H1 (cell line): ENCODE measurements at regions not wholly inside any gene's neighbourhood (a gene's known extent, or its start where the extent isn't known, plus 50 kb on each side); places are given as distances from the start of the nearest gene placed in this dataset.

Experiments used
- CTCF ChIA-PET: fragments of 300-600 bp; sonication (Branson Sonifier 250); formaldehyde crosslinking; loops from one replicate; lab custom pipeline; 2021; ENCODE audit not compliant: partially characterized antibody; lab: Charles Lee
- POLR2A ChIA-PET: fragments of 300-600 bp; sonication (Branson Sonifier 250); formaldehyde crosslinking; loops from one replicate; lab custom pipeline; 2021; ENCODE audit warnings: inconsistent platforms; ENCODE audit not compliant: partially characterized antibody; lab: Charles Lee
- DNase-seq, 2 experiments: peaks; one replicate each; pipeline versions ENCODE4 v3.0.0 to v3.0.0-alpha.2; 2010 to 2022; ENCODE audit warnings: low spot score in 2 of 2, low read depth in 1 of 2, mixed read lengths in 1 of 2
- FAIRE-seq: peaks from 2 replicates; lab custom pipeline; 2011; peaks lifted over from hg19 to GRCh38; lab: Jason Lieb, UNC
- H2AFZ ChIP-seq: 2 replicates; pipeline ENCODE4 v1.8.1; 2012; ENCODE audit warnings: low read length, inconsistent platforms
- H2AK5ac ChIP-seq: 2 replicates; pipeline ENCODE4 v1.6.1; 2013; ENCODE audit warnings: low read depth, low read length
- H2BK120ac ChIP-seq: replicated peaks from 2 replicates; pipeline ENCODE3; 2013; ENCODE audit warnings: low read depth, low read length, inconsistent platforms
- H2BK12ac ChIP-seq: 2 replicates; pipeline ENCODE4 v1.6.1; 2013; ENCODE audit warnings: low read depth, low read length
- H2BK15ac ChIP-seq: 2 replicates; pipeline ENCODE4 v1.6.1; 2013; ENCODE audit warnings: low read length
- H2BK20ac ChIP-seq: 2 replicates; pipeline ENCODE4 v1.6.1; 2013; ENCODE audit warnings: low read length
- H2BK5ac ChIP-seq: 2 replicates; pipeline ENCODE4 v1.6.1; 2013; ENCODE audit warnings: low read depth, low read length
- H3K14ac ChIP-seq: 2 replicates; pipeline ENCODE4 v1.6.1; 2013; ENCODE audit warnings: inconsistent platforms; ENCODE audit not compliant: insufficient read length
- H3K18ac ChIP-seq: 2 replicates; pipeline ENCODE4 v1.6.1; 2013; ENCODE audit warnings: low read length; ENCODE audit errors: extremely low read depth
- H3K23ac ChIP-seq: 2 replicates; pipeline ENCODE4 v1.6.1; 2013; ENCODE audit warnings: inconsistent platforms; ENCODE audit not compliant: insufficient read length
- H3K23me2 ChIP-seq: 2 replicates; pipeline ENCODE4 v1.6.1; 2013; ENCODE audit warnings: low read depth, low read length
- H3K27ac ChIP-seq: 2 replicates; pipeline ENCODE4 v1.6.1; 2011; ENCODE audit warnings: low read depth, low read length, inconsistent platforms
- H3K27me3 ChIP-seq, 4 experiments: replicated peaks in 1 of 4; 1 replicate in 1 of 4; 2 replicates in 3 of 4; pipeline versions ENCODE4 v1.6.1 to v1.8.1; 2011 to 2013; ENCODE audit warnings: low read length in 3 of 4, mild to moderate bottlenecking in 3 of 4, inconsistent platforms in 2 of 4, mixed read lengths in 2 of 4, moderate library complexity in 1 of 4; ENCODE audit not compliant: control insufficient read depth in 3 of 4, insufficient read depth in 3 of 4; ENCODE audit errors: extremely low read depth in 1 of 4
- H3K36me3 ChIP-seq, 4 experiments: 2 replicates each; pipeline versions ENCODE4 v1.6.1 to v1.8.1; 2011 to 2013; ENCODE audit warnings: mild to moderate bottlenecking in 4 of 4, low read length in 3 of 4, moderate library complexity in 2 of 4, control low read depth in 1 of 4, inconsistent platforms in 1 of 4; ENCODE audit not compliant: insufficient read depth in 4 of 4, control insufficient read depth in 2 of 4
- H3K4ac ChIP-seq: replicated peaks from 2 replicates; pipeline ENCODE3; 2013; ENCODE audit warnings: low read length, low read depth, mixed read lengths, inconsistent platforms; ENCODE audit not compliant: insufficient read length
- H3K4me1 ChIP-seq, 4 experiments: replicated peaks in 1 of 4; 1 replicate in 1 of 4; 2 replicates in 3 of 4; pipeline versions ENCODE4 v1.6.1 to v1.8.1; 2011 to 2013; ENCODE audit warnings: low read length in 3 of 4, inconsistent platforms in 2 of 4, mixed read lengths in 1 of 4; ENCODE audit not compliant: insufficient read depth in 4 of 4, control insufficient read depth in 3 of 4
- H3K4me2 ChIP-seq, 2 experiments: 2 replicates each; pipeline versions ENCODE4 v1.6.1 to v1.8.1; 2011 to 2013; ENCODE audit warnings: low read depth in 2 of 2, low read length in 2 of 2, control low read depth in 1 of 2, inconsistent platforms in 1 of 2, mild to moderate bottlenecking in 1 of 2; ENCODE audit not compliant: insufficient read depth in 1 of 2
- H3K4me3 ChIP-seq, 4 experiments: fragments of 200-600, 300-600 bp in 1 of 4; sonication (generic), shearing (Covaris generic), sonication (Bioruptor Twin) in 1 of 4; 2 replicates each; pipeline versions ENCODE4 v1.5.1 to v1.8.1; 2011 to 2016; ENCODE audit warnings: low read length in 4 of 4, low read depth in 3 of 4, control low read depth in 2 of 4, inconsistent platforms in 2 of 4, mild to moderate bottlenecking in 2 of 4, mixed read lengths in 1 of 4, moderate library complexity in 1 of 4; ENCODE audit not compliant: insufficient read depth in 2 of 4; ENCODE audit errors: extremely low read depth in 1 of 4
- H3K56ac ChIP-seq: replicated peaks from 2 replicates; pipeline ENCODE3; 2013; ENCODE audit warnings: low read depth, mild to moderate bottlenecking, mixed read lengths, low read length, inconsistent platforms; ENCODE audit not compliant: insufficient read length
- H3K79me1 ChIP-seq: 2 replicates; pipeline ENCODE4 v1.6.1; 2013; ENCODE audit warnings: low read depth, low read length, control low read depth
- H3K79me2 ChIP-seq, 2 experiments: 2 replicates each; pipeline versions ENCODE4 v1.6.1 to v1.8.1; 2012 to 2013; ENCODE audit warnings: low read length in 2 of 2, mild to moderate bottlenecking in 2 of 2, inconsistent platforms in 1 of 2; ENCODE audit not compliant: insufficient read depth in 2 of 2, control insufficient read depth in 1 of 2
- H3K9ac ChIP-seq, 4 experiments: replicated peaks in 1 of 4; 1 replicate in 1 of 4; 2 replicates in 3 of 4; pipeline versions ENCODE4 v1.6.1 to v1.8.1; 2011 to 2013; ENCODE audit warnings: low read depth in 3 of 4, low read length in 3 of 4, control low read depth in 2 of 4, mild to moderate bottlenecking in 2 of 4, moderate library complexity in 2 of 4, inconsistent platforms in 1 of 4; ENCODE audit errors: extremely low read depth in 1 of 4
- H3K9me3 ChIP-seq, 2 experiments: 2 replicates each; pipeline versions ENCODE4 v1.6.1 to v1.8.1; 2012 to 2013; ENCODE audit warnings: mild to moderate bottlenecking in 2 of 2, moderate library complexity in 2 of 2, control low read depth in 1 of 2, inconsistent platforms in 1 of 2, low read depth in 1 of 2, low read length in 1 of 2, mixed read lengths in 1 of 2; ENCODE audit not compliant: insufficient read depth in 2 of 2
- H4K20me1 ChIP-seq, 2 experiments: replicated peaks in 1 of 2; 2 replicates each; pipeline versions ENCODE3 to v1.8.1; 2011 to 2013; ENCODE audit warnings: inconsistent platforms in 2 of 2, low read length in 2 of 2, mild to moderate bottlenecking in 1 of 2; ENCODE audit not compliant: insufficient read depth in 2 of 2, control insufficient read depth in 1 of 2
- H4K5ac ChIP-seq: 2 replicates; pipeline ENCODE4 v1.6.1; 2013; ENCODE audit warnings: low read length, low read depth, mixed read lengths, inconsistent platforms; ENCODE audit not compliant: insufficient read length
- H4K8ac ChIP-seq: 2 replicates; pipeline ENCODE4 v1.8.0; 2013; ENCODE audit warnings: mild to moderate bottlenecking, moderate library complexity, low read length, inconsistent platforms; ENCODE audit not compliant: insufficient read depth; ENCODE audit errors: extremely low read depth
- H4K91ac ChIP-seq: replicated peaks from 2 replicates; pipeline ENCODE3; 2013; ENCODE audit warnings: low read length, mixed read lengths, inconsistent platforms; ENCODE audit not compliant: insufficient read length
- WGBS, 2 experiments: shearing (Covaris generic) in 1 of 2; methylation state at CpG; one replicate each; pipeline versions ENCODE4 v1.1.6 to v1.1.7; 2013 to 2015; ENCODE audit warnings: low lambda C conversion rate in 2 of 2, mixed read lengths in 2 of 2, inconsistent platforms in 1 of 2, low coverage in 1 of 2, missing lambda C conversion rate in 1 of 2; ENCODE audit not compliant: insufficient replicate concordance in 2 of 2, insufficient coverage in 1 of 2, insufficient read length in 1 of 2; ENCODE audit errors: extremely low coverage in 1 of 2, missing lambda C conversion rate in 1 of 2; 5-methylcytosine and 5-hydroxymethylcytosine counted together

GRCh38 chr18:45255197-45255890, 359.9 kb upstream of the SLC14A2 start:
- Histone ChIP-seq H3K27me3 (no peaks in the 10 kb centered on the region), H4K5ac (no peak overlapping the region), H2AK5ac (no peak overlapping the region), H2AFZ (no peak overlapping the region), H3K4me2 (no peak overlapping the region), H2BK12ac (no peak overlapping the region), H2BK120ac (no peak overlapping the region), H3K9me3 (no peaks in the 10 kb centered on the region), H3K36me3 (no peaks in the 10 kb centered on the region), H2BK20ac (no peak overlapping the region), H3K23me2 (no peaks in the 10 kb centered on the region), H3K18ac (no peak overlapping the region), H3K79me2 (no peaks in the 10 kb centered on the region), H3K56ac (no peak overlapping the region), H4K20me1 (no peaks in the 10 kb centered on the region), H3K4ac (no peak overlapping the region), H4K8ac (no peak overlapping the region), H3K4me1 (no peaks in the 10 kb centered on the region), H2BK15ac (no peak overlapping the region), H4K91ac (no peak overlapping the region), H3K14ac (no peak overlapping the region), H3K4me3 (no peak overlapping the region), H3K79me1 (no peaks in the 10 kb centered on the region), H2BK5ac (no peak overlapping the region), H3K23ac (no peak overlapping the region), H3K27ac (no peak overlapping the region), H3K9ac (no peak overlapping the region)
- POLR2A ChIA-PET: no interaction called here
- CTCF ChIA-PET: interaction anchor here (2.1 kb wide), 1 partner anchor 8 kb away, joined by 4 read pairs; no protein-coding TSS in a partner anchor
- DNase-seq (no peak), FAIRE-seq (no peak)
- WGBS, 2 experiments: 86% methylated on average over 5 of the region's 6 CpGs; no CpG with 5 or more reads in 1 of the 2 experiments
